ENCODE measurements at regions not wholly inside any gene's neighbourhood (a gene's known extent, or its start where the extent isn't known, plus 50 kb on each side); places are given as distances from the start of the nearest gene placed in this dataset.

GRCh38 chr20:23180451-23180921, 94.4 kb upstream of the CD93 start:
- intact Hi-C loops (cut with micrococcal nuclease), result no loop called here
- H2AFZ ChIP-seq (ENCODE audit: low read depth, low read length), result peak overlapping the region; percentile 71
- POLR2A ChIA-PET, result interaction anchor here (0.6 to 1.2 kb wide), 4 partner anchors 22 to 120 kb away, joined by 3 read pairs; no protein-coding TSS in a partner anchor
- no peak overlapping the region; the same call in 2 of the 3 replicates for H3K27ac ChIP-seq (ENCODE audit: extremely low read depth, low read depth, low read length)
- H3K4me1 ChIP-seq (replicated peaks in 1 of 2; ENCODE audit: control insufficient read depth in 2 of 2, insufficient read depth in 2 of 2, low read length in 2 of 2), result peaks cover 20 to 27% of the 10 kb centered on the region in 2 experiments; a peak in 4 of 5 replicates
- DNase-seq (ENCODE audit: extremely low read depth in 1 of 4, low spot score in 3 of 4) (peak in 3 of 4 experiments; percentile 16 to 52 (median 36)), ATAC-seq (peak; percentile 86), FAIRE-seq (no peak)
- H3K9ac ChIP-seq (ENCODE audit: insufficient read depth in 1 of 2, low read depth in 2 of 2, low read length in 2 of 2), result peak overlapping the region in 1 of 2 experiments; percentile 71; a peak in 1 of 4 replicates
- H3K27me3 ChIP-seq (ENCODE audit: control insufficient read depth in 2 of 2, insufficient read depth in 2 of 2, low read length in 2 of 2), result no peaks in the 10 kb centered on the region
- WGBS (ENCODE audit: insufficient coverage, low coverage, missing lambda C conversion rate), result 54% methylated on average over 8 of the region's 9 CpGs
- H3K4me2 ChIP-seq (ENCODE audit: insufficient read depth, low read length), result no peak overlapping the region
- BruUV-seq (replicated peaks), result no TSS peak
- CTCF ChIA-PET (ENCODE audit: low intra/inter-chr PET ratio), result no interaction called here
- no peak overlapping the region for H3K4me3 ChIP-seq
- in situ Hi-C loops (cut with MboI), result no loop called here
- H4K20me1 ChIP-seq (replicated peaks; ENCODE audit: control insufficient read depth, insufficient read depth, low read length), result no peaks in the 10 kb centered on the region
- no peaks in the 10 kb centered on the region for H3K79me2 ChIP-seq (ENCODE audit: control insufficient read depth, insufficient read depth, low read length)
- no peaks in the 10 kb centered on the region for H3K9me3 ChIP-seq (replicated peaks; ENCODE audit: control insufficient read depth, insufficient read depth, low read depth, low read length)
- no peaks in the 10 kb centered on the region for H3K9me1 ChIP-seq (ENCODE audit: control insufficient read depth, insufficient read depth, low read length)
- no peaks in the 10 kb centered on the region for H3K36me3 ChIP-seq (ENCODE audit: control insufficient read depth, insufficient read depth, low read length)
- TF ChIP-seq PYGO2 (tag; IDR thresholded peaks at IDR 0.05), result no peak
- TF ChIP-seq SMARCC2 (IDR thresholded peaks at IDR 0.05; ENCODE audit: low read depth), result no peak
- peak; percentile 14; the same call in 1 of the 2 replicates for TF ChIP-seq CREB3L1 (IDR thresholded peaks at IDR 0.05; ENCODE audit: borderline replicate concordance, low read depth)
- no peak for TF ChIP-seq KDM4B (IDR thresholded peaks at IDR 0.05; ENCODE audit: borderline replicate concordance in 2 of 2, low read depth in 1 of 2)
- TF ChIP-seq PRMT5 (CRISPR knock-in tag; IDR thresholded peaks at IDR 0.05), result no peak
- TF ChIP-seq POLR2A (conservative IDR thresholded peaks at IDR 0.05), result no peak
- no peak for TF ChIP-seq TCF3 (CRISPR knock-in tag; IDR thresholded peaks at IDR 0.05)
- TF ChIP-seq NR4A1 (CRISPR knock-in tag; IDR thresholded peaks at IDR 0.05), result no peak
- no peak for TF ChIP-seq NR4A1 (tag; IDR thresholded peaks at IDR 0.05)
- TF ChIP-seq ZNF778 (CRISPR knock-in tag; IDR thresholded peaks at IDR 0.05), result no peak
- no peak for TF ChIP-seq CBX8 (IDR thresholded peaks at IDR 0.05; ENCODE audit: borderline replicate concordance, extremely low read depth, low read depth, low read length, poor library complexity, severe bottlenecking)
- no peak for TF ChIP-seq THAP12 (CRISPR knock-in tag; IDR thresholded peaks at IDR 0.05)
- no peak for TF ChIP-seq HDGF (IDR thresholded peaks at IDR 0.05)
- TF ChIP-seq RBM22 (IDR thresholded peaks at IDR 0.05; ENCODE audit: low read depth, low read length, poor library complexity, severe bottlenecking), result no peak
- no peak for TF ChIP-seq CREBBP (IDR thresholded peaks at IDR 0.05; ENCODE audit: low read depth, low read length)
- TF ChIP-seq NR2C1 (IDR thresholded peaks at IDR 0.05), result peak; percentile 89
- TF ChIP-seq NR2C1 (tag; IDR thresholded peaks at IDR 0.05), result peak; percentile 94
- no peak for TF ChIP-seq TCF7 (IDR thresholded peaks at IDR 0.05; ENCODE audit: borderline replicate concordance)
- no peak for TF ChIP-seq POLR3A (IDR thresholded peaks at IDR 0.05; ENCODE audit: borderline replicate concordance, extremely low read depth, insufficient read depth, insufficient read length)
- no peak for TF ChIP-seq XRCC3 (IDR thresholded peaks at IDR 0.05)
- no peak for TF ChIP-seq DMBX1 (CRISPR knock-in tag; IDR thresholded peaks at IDR 0.05; ENCODE audit: borderline replicate concordance)
